Esophagus (tissue), 2 donors: ENCODE measurements at regions not wholly inside any gene's neighbourhood (a gene's known extent, or its start where the extent isn't known, plus 50 kb on each side); places are given as distances from the start of the nearest gene placed in this dataset.

Source experiments
- H3K27ac ChIP-seq, 2 donors: one replicate each; pipeline ENCODE4 v1.5.1; 2013; ENCODE audit warnings: low read depth in 2 of 2, mild to moderate bottlenecking in 2 of 2, inconsistent platforms in 1 of 2, low read length in 1 of 2, moderate library complexity in 1 of 2
- H3K27me3 ChIP-seq, 2 donors: one replicate each; pipeline ENCODE4 v1.6.1; 2013; ENCODE audit warnings: low read length in 2 of 2, control low read depth in 1 of 2, mild to moderate bottlenecking in 1 of 2; ENCODE audit not compliant: insufficient read depth in 2 of 2, control insufficient read depth in 1 of 2
- H3K36me3 ChIP-seq, 2 donors: one replicate each; pipeline ENCODE4 v1.6.1; 2013; ENCODE audit warnings: low read length in 1 of 2; ENCODE audit not compliant: control insufficient read depth in 2 of 2, insufficient read depth in 2 of 2
- H3K4me1 ChIP-seq, 2 donors: one replicate each; pipeline ENCODE4 v1.6.1; 2013; ENCODE audit warnings: low read length in 1 of 2; ENCODE audit not compliant: control insufficient read depth in 2 of 2, insufficient read depth in 2 of 2
- H3K4me3 ChIP-seq, 2 donors: one replicate each; pipeline ENCODE4 v1.5.1; 2013; ENCODE audit warnings: low read length in 2 of 2, mild to moderate bottlenecking in 2 of 2, low read depth in 1 of 2, moderate library complexity in 1 of 2
- H3K9me3 ChIP-seq, 2 donors: one replicate each; pipeline ENCODE4 v1.6.1; 2013; ENCODE audit warnings: mild to moderate bottlenecking in 2 of 2, low read depth in 1 of 2, low read length in 1 of 2, moderate library complexity in 1 of 2; ENCODE audit not compliant: control insufficient read depth in 2 of 2, insufficient read depth in 1 of 2
- WGBS, 2 donors: extraction: QIAGEN DNeasy Blood & Tissue Kit; methylation state at CpG; one replicate each; pipeline ENCODE4 v1.1.7; 2013; 5-methylcytosine and 5-hydroxymethylcytosine counted together
- donor health status: healthy with polysubstance abuse.
- donor health status: Bipolar disorder and iron deficiency.

GRCh38 chr5:155838394-155838793, 488.6 kb upstream of the SGCD start:
- Histone ChIP-seq H3K9me3 (no peaks in the 10 kb centered on the region), H3K4me1 (no peaks in the 10 kb centered on the region), H3K27ac (no peak overlapping the region), H3K27me3 (no peaks in the 10 kb centered on the region), H3K4me3 (no peak overlapping the region), H3K36me3 (no peaks in the 10 kb centered on the region)
- 77 to 79% methylated on average over 2 of the region's 2 CpGs for WGBS, 2 donors

DNA sequence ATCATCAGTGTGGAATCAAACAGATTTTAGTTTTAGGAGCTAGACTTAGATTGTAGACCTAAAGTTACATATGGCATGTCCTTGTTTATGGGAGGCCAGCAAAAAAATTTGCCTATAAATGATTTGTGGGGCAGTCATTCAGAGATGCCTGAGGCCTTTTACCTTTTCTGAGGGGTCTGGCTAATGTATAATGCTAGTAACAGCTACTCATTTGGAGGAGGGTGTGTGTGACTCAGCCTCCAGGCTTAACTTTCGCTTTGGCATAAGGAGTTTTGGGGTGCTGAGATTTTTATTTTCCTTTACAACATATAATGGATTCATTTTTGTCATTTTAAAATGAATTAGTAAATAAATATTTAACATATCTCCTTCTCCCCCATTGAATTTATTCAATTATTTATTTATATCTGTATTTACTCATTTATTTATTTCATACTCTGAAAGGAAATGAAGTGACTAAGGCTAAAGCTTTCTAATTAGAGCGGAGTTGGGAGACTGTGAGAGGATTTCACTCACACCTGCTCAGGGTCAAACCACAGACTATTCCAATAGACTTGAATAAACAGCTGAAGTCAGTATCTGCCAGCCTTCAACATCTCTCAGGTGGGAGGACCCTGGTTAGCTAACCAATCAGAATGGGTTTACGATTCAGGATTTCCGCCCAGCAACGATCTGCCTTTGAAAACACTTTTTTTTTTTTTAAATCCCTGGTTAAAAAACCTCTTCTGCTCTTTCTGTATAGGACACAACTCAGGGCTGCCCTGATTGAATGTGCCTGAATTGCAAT, 487.5 kb upstream of the SGCD start:
- Histone ChIP-seq H3K4me3 (no peak overlapping the region), H3K9me3 (no peaks in the 10 kb centered on the region), H3K27ac (no peak overlapping the region), H3K4me1 (no peaks in the 10 kb centered on the region), H3K36me3 (no peaks in the 10 kb centered on the region), H3K27me3 (no peaks in the 10 kb centered on the region)
- 70 to 79% methylated on average over 5 of the region's 5 CpGs for WGBS, 2 donors

DNA sequence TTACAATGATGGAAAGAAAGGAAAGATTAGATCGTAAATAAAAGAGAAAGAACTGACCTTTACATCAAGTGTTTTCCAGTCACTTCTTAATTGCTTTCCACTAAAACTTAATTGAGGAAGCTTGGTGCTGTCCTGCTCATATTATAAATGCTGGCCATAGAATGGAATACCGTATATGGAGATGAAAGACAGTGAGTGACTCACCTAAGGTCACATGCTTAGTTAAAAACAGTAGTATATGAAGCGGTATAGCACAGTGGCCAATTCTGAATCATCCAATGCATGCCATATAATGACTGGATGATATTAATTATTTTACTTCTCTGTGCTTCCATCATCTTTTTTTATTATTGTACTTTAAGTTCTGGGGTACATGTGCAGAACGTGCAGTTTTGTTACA, 482.4 kb upstream of the SGCD start:
- no peaks in the 10 kb centered on the region for H3K27me3 ChIP-seq
- H3K27ac ChIP-seq: no peak overlapping the region
- no peaks in the 10 kb centered on the region for H3K9me3 ChIP-seq
- 75 to 77% methylated on average over 4 of the region's 4 CpGs for WGBS, 2 donors
- no peaks in the 10 kb centered on the region for H3K36me3 ChIP-seq
- no peak overlapping the region for H3K4me3 ChIP-seq
- no peaks in the 10 kb centered on the region for H3K4me1 ChIP-seq

GRCh38 chr5:155850370-155850769, 476.6 kb upstream of the SGCD start:
- Histone ChIP-seq H3K9me3 (no peaks in the 10 kb centered on the region), H3K36me3 (no peaks in the 10 kb centered on the region), H3K27me3 (no peaks in the 10 kb centered on the region), H3K4me1 (no peaks in the 10 kb centered on the region), H3K27ac (no peak overlapping the region), H3K4me3 (no peak overlapping the region)
- WGBS, 2 donors: 36 to 49% methylated on average over 3 of the region's 3 CpGs

- WGBS, 2 donors: 67 to 68% methylated on average over 3 of the region's 3 CpGs
- Histone ChIP-seq H3K4me1 (no peaks in the 10 kb centered on the region), H3K36me3 (no peaks in the 10 kb centered on the region), H3K4me3 (no peak overlapping the region), H3K9me3 (no peaks in the 10 kb centered on the region), H3K27me3 (no peaks in the 10 kb centered on the region), H3K27ac (no peak overlapping the region)
Measured at GRCh38 chr5:155866971-155867370, 460.0 kb upstream of the SGCD start.

DNA sequence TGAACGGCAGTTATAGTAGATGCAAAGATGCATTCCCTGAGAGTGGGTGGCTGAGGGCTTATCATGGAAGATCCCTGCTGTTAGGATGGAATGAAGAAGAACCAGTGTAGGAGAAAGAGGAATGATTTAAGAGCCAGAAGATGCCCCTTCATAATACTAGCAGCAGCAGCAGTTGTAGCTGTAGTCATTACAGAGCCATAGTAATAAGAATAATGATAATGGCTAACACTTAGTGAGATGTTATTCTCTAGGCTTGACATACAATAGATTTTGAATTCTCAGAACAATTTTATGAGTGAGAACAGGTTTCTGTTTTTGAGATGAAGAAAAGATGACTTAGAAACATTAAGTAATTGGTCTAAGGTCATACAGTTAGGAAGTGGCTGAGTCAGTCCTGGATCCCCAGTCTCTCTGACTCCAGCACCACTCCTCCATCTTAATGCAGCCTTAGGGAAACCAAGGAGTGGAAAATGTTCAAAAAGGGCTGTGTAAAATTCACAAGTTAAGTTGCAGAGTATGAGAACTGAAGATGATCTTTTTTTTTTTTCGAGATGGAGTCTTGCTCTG, 459.4 kb upstream of the SGCD start:
- 82 to 84% methylated on average over 2 of the region's 2 CpGs for WGBS, 2 donors
- Histone ChIP-seq H3K9me3 (no peaks in the 10 kb centered on the region), H3K4me1 (no peaks in the 10 kb centered on the region), H3K27ac (no peak overlapping the region), H3K27me3 (no peaks in the 10 kb centered on the region), H3K36me3 (no peaks in the 10 kb centered on the region), H3K4me3 (no peak overlapping the region)

GRCh38 chr5:155870636-155871035, 456.3 kb upstream of the SGCD start:
- Histone ChIP-seq H3K4me1 (no peaks in the 10 kb centered on the region), H3K27ac (no peak overlapping the region)
- 50 to 63% methylated on average over 7 of the region's 7 CpGs for WGBS, 2 donors

DNA sequence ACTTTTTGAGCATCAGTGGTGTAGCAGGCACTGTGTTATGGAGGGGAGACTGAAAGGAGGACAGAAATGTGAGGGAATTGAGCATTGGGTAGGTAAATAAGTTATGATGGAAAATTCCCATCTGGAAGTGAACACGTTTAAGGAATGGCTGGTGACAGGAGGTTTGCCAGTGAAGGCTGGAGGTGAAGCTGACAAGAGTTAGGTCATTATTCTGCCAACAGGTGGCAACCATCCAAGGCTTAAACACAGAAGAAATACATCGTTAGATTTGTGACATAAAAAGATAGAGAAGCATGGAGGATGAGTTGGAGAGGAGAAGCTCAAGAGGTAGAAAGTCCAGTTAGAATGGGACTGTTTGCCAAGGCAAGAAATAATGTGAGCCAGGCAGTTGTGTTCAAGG, 455.3 kb upstream of the SGCD start:
- WGBS, 2 donors: 41 to 46% methylated on average over 2 of the region's 2 CpGs
- no peaks in the 10 kb centered on the region for H3K36me3 ChIP-seq
- H3K4me3 ChIP-seq: no peak overlapping the region
- H3K27ac ChIP-seq: no peak overlapping the region
- H3K9me3 ChIP-seq: no peaks in the 10 kb centered on the region
- H3K4me1 ChIP-seq: no peaks in the 10 kb centered on the region
- H3K27me3 ChIP-seq: no peaks in the 10 kb centered on the region

More at GRCh38 chr5:155870636-155871035, 456.3 kb upstream of the SGCD start:
- H3K27me3 ChIP-seq: no peaks in the 10 kb centered on the region
- no peak overlapping the region for H3K4me3 ChIP-seq
- H3K9me3 ChIP-seq: no peaks in the 10 kb centered on the region
- no peaks in the 10 kb centered on the region for H3K36me3 ChIP-seq

- no peaks in the 10 kb centered on the region for H3K27me3 ChIP-seq
- H3K4me1 ChIP-seq: no peaks in the 10 kb centered on the region
- WGBS, 2 donors: 26 to 46% methylated on average over 4 of the region's 4 CpGs
Measured at GRCh38 chr5:155872629-155873220, 454.2 kb upstream of the SGCD start.

More at GRCh38 chr5:155872629-155873220, 454.2 kb upstream of the SGCD start:
- H3K36me3 ChIP-seq: no peaks in the 10 kb centered on the region
- no peaks in the 10 kb centered on the region for H3K9me3 ChIP-seq
- no peak overlapping the region for H3K27ac ChIP-seq
- H3K4me3 ChIP-seq: no peak overlapping the region
